K562 (cell line): ENCODE measurements at regions not wholly inside any gene's neighbourhood (a gene's known extent, or its start where the extent isn't known, plus 50 kb on each side); places are given as distances from the start of the nearest gene placed in this dataset.
A peak's percentile ranks its signal among the peaks of the same experiment; 100 is the strongest.

Experiments used
- ATAC-seq: fragments of 200-7000 bp; cut with Tn5 transposase; 3 replicates; pipeline ENCODE4 v1.9.1; 2020; ENCODE audit warnings: moderate library complexity
- BruUV-seq: library from RNA; stranded (reverse); fragments of 400-500 nt; replicated peaks from 2 replicates; lab custom pipeline; 2021; lab: Mats Ljungman, UMichigan
- CTCF ChIA-PET: fragments of 300-600 bp; formaldehyde crosslinking; extraction: SDS; loops from one replicate; lab custom pipeline; 2021; ENCODE audit warnings: low intra/inter-chr PET ratio; lab: Yijun Ruan, JAX
- POLR2A ChIA-PET: fragments of 300-600, 350-650 bp; sonication (Branson Sonifier 250); formaldehyde crosslinking; extraction: SDS; loops from one replicate; lab custom pipeline; 2021; ENCODE audit warnings: antibody characterized with exemption, inconsistent platforms; lab: Yijun Ruan, JAX
- DNase-seq, 4 experiments: peaks; one replicate each; pipeline versions ENCODE4 v3.0.0 to v3.0.0-alpha.2; 2011 to 2018; ENCODE audit warnings: low spot score in 3 of 4, mixed read lengths in 3 of 4; ENCODE audit errors: extremely low read depth in 1 of 4
- FAIRE-seq: peaks from 2 replicates; lab custom pipeline; 2011; peaks lifted over from hg19 to GRCh38; lab: Jason Lieb, UNC
- H2AFZ ChIP-seq: 2 replicates; pipeline ENCODE4 v1.6.0; 2011; ENCODE audit warnings: low read depth, low read length, control low read depth, inconsistent platforms
- H3K27ac ChIP-seq: fragments of 200-600 bp; 3 replicates; pipeline ENCODE4 v1.8.0; 2011; ENCODE audit warnings: low read depth, mild to moderate bottlenecking, control low read depth, inconsistent platforms, low read length, moderate library complexity, mixed read lengths; ENCODE audit errors: extremely low read depth
- H3K27me3 ChIP-seq, 2 experiments: fragments of 300-600 bp in 1 of 2; 2 replicates in 1 of 2; 3 replicates in 1 of 2; pipeline versions ENCODE4 v1.6.0 to v1.8.0; 2011; ENCODE audit warnings: inconsistent platforms in 2 of 2, low read length in 2 of 2, mild to moderate bottlenecking in 1 of 2, mixed read lengths in 1 of 2, moderate library complexity in 1 of 2; ENCODE audit not compliant: control insufficient read depth in 2 of 2, insufficient read depth in 2 of 2
- H3K36me3 ChIP-seq: fragments of 300-600 bp; 3 replicates; pipeline ENCODE4 v1.8.0; 2011; ENCODE audit warnings: mild to moderate bottlenecking, low read length, inconsistent platforms; ENCODE audit not compliant: control insufficient read depth, insufficient read depth
- H3K4me1 ChIP-seq, 2 experiments: fragments of 200-600 bp in 1 of 2; replicated peaks in 1 of 2; 2 replicates in 1 of 2; 3 replicates in 1 of 2; pipeline versions ENCODE4 v1.5.1 to v1.8.0; 2011; ENCODE audit warnings: inconsistent platforms in 2 of 2, low read length in 2 of 2, mild to moderate bottlenecking in 1 of 2, mixed read lengths in 1 of 2, moderate library complexity in 1 of 2; ENCODE audit not compliant: control insufficient read depth in 2 of 2, insufficient read depth in 2 of 2
- H3K4me2 ChIP-seq: 2 replicates; pipeline ENCODE4 v1.6.1; 2011; ENCODE audit warnings: low read length, control low read depth, inconsistent platforms, mixed read lengths; ENCODE audit not compliant: insufficient read depth
- H3K4me3 ChIP-seq: fragments of 200-600 bp; sonication (generic), shearing (Covaris generic); 2 replicates; pipeline ENCODE4 v1.5.1; 2016; ENCODE audit warnings: control low read depth, inconsistent platforms
- H3K79me2 ChIP-seq: fragments of 200-600 bp; 3 replicates; pipeline ENCODE4 v1.8.0; 2011; ENCODE audit warnings: low read length, inconsistent platforms; ENCODE audit not compliant: control insufficient read depth, insufficient read depth
- H3K9ac ChIP-seq, 2 experiments: 2 replicates each; pipeline versions ENCODE4 v1.6.0 to v1.6.1; 2011; ENCODE audit warnings: low read depth in 2 of 2, low read length in 2 of 2, control low read depth in 1 of 2, inconsistent platforms in 1 of 2, mild to moderate bottlenecking in 1 of 2, mixed read lengths in 1 of 2; ENCODE audit not compliant: insufficient read depth in 1 of 2
- H3K9me1 ChIP-seq: one replicate; pipeline ENCODE4 v1.6.0; 2011; ENCODE audit warnings: inconsistent platforms, mild to moderate bottlenecking, low read length, moderate library complexity; ENCODE audit not compliant: control insufficient read depth, insufficient read depth
- H3K9me3 ChIP-seq: replicated peaks from 2 replicates; pipeline ENCODE4 v1.5.1; 2011; ENCODE audit warnings: low read depth, low read length, inconsistent platforms; ENCODE audit not compliant: control insufficient read depth, insufficient read depth
- H4K20me1 ChIP-seq: replicated peaks from 2 replicates; pipeline ENCODE4 v1.6.1; 2011; ENCODE audit warnings: low read length, inconsistent platforms, mixed read lengths; ENCODE audit not compliant: control insufficient read depth, insufficient read depth
- GTF2E2 ChIP-seq: fragments of 200-800 bp; sonication (Bioruptor generic); IDR thresholded peaks from 2 replicates; pipeline ENCODE4 v1.6.1; 2016; ENCODE audit warnings: missing genetic modification characterization, missing compliant biosample characterization
- RFX1 ChIP-seq: fragments of 450-650 bp; IDR thresholded peaks from 2 replicates; pipeline ENCODE4 v1.6.1; 2016; ENCODE audit warnings: mild to moderate bottlenecking, moderate library complexity
- WGBS: fragments of 100-300 bp; shearing (Covaris generic); methylation state at CpG from one replicate; pipeline ENCODE4 v1.1.6; 2016; ENCODE audit warnings: low coverage, mixed read lengths; ENCODE audit not compliant: insufficient coverage; ENCODE audit errors: missing lambda C conversion rate; 5-methylcytosine and 5-hydroxymethylcytosine counted together
- in situ Hi-C: fragments of 300-500 bp; cut with MboI; formaldehyde crosslinking; loops from 4 replicates; pipeline ENCODE4 v1.15.0; 2018; ENCODE audit warnings: inconsistent platforms, mixed read lengths
- intact Hi-C: fragments of 100-400 bp; cut with micrococcal nuclease; formaldehyde crosslinking; loops from 2 replicates; pipeline ENCODE4 v1.14.2; 2022

- intact Hi-C loops (no loop called here), in situ Hi-C loops (no loop called here)
- DNase-seq (no peak), FAIRE-seq (no peak), ATAC-seq (no peak)
- under 1% methylated on average over 5 of the region's 5 CpGs for whole genome bisulfite sequencing
- BruUV-seq, result no TSS peak
- Histone ChIP-seq H3K27ac (no peak overlapping the region), H3K9ac (no peak overlapping the region), H2AFZ (no peak overlapping the region), H3K4me1 (no peaks in the 10 kb centered on the region), H3K36me3 (no peaks in the 10 kb centered on the region), H4K20me1 (no peaks in the 10 kb centered on the region), H3K27me3 (peaks cover 32 to 37% of the 10 kb centered on the region in 2 experiments), H3K4me3 (no peak overlapping the region), H3K79me2 (no peaks in the 10 kb centered on the region), H3K4me2 (no peak overlapping the region), H3K9me3 (no peaks in the 10 kb centered on the region), H3K9me1 (no peaks in the 10 kb centered on the region)
- peak; percentile 27; the same call in 1 of the 2 replicates for TF ChIP-seq RFX1
- no peak for TF ChIP-seq GTF2E2 (tag)
- ChIA-PET CTCF (no interaction called here), POLR2A (interaction anchor here (1.1 kb wide), 1 partner anchor 11 kb away, joined by 3 read pairs; no protein-coding TSS in a partner anchor)
These were observed 50.2 kb upstream of the CABLES1 start for GRCh38 chr18:23085066-23085465.
